Suprapubic skin (tissue), 4 donors: ENCODE measurements at regions not wholly inside any gene's neighbourhood (a gene's known extent, or its start where the extent isn't known, plus 50 kb on each side); places are given as distances from the start of the nearest gene placed in this dataset.

Experiments
- CTCF ChIP-seq, 2 donors: fragments of 200-600 bp in 1 of 2; fragments of 450-650 bp in 1 of 2; sonication (generic) in 1 of 2; IDR thresholded peaks; one replicate each; pipeline ENCODE4 v1.5.1; 2016 to 2019; ENCODE audit warnings: antibody characterized with exemption in 2 of 2, mild to moderate bottlenecking in 1 of 2, moderate library complexity in 1 of 2
- EP300 ChIP-seq: sonication (generic); formaldehyde crosslinking; IDR thresholded peaks from one replicate; pipeline ENCODE4 v1.6.1; 2017; ENCODE audit warnings: antibody characterized with exemption
- POLR2A ChIP-seq, 2 donors: fragments of 450-650 bp; IDR thresholded peaks; one replicate each; pipeline ENCODE4 v1.6.1; 2017; ENCODE audit warnings: antibody characterized with exemption in 2 of 2, mild to moderate bottlenecking in 2 of 2, moderate library complexity in 2 of 2
- POLR2AphosphoS5 ChIP-seq, 3 donors: sonication (generic); formaldehyde crosslinking; IDR thresholded peaks; one replicate each; pipeline ENCODE4 v1.6.1; 2017; ENCODE audit warnings: antibody characterized with exemption in 3 of 3

GRCh38 chr3:194976874-194977273 is 291.2 kb downstream of the FAM43A start:
- TF ChIP-seq POLR2AphosphoS5 (IDR thresholded peaks at IDR 0.05) = no peak
- TF ChIP-seq CTCF (IDR thresholded peaks at IDR 0.05) = no peak
- TF ChIP-seq EP300 = no peak
- no peak for TF ChIP-seq POLR2A (IDR thresholded peaks at IDR 0.05)
